ENCODE measurements at regions not wholly inside any gene's neighbourhood (a gene's known extent, or its start where the extent isn't known, plus 50 kb on each side); places are given as distances from the start of the nearest gene placed in this dataset.

GRCh38 chr5:174426388-174426787 lies 298.0 kb upstream of the MSX2 start:
- TF ChIP-seq, protein P1, sequence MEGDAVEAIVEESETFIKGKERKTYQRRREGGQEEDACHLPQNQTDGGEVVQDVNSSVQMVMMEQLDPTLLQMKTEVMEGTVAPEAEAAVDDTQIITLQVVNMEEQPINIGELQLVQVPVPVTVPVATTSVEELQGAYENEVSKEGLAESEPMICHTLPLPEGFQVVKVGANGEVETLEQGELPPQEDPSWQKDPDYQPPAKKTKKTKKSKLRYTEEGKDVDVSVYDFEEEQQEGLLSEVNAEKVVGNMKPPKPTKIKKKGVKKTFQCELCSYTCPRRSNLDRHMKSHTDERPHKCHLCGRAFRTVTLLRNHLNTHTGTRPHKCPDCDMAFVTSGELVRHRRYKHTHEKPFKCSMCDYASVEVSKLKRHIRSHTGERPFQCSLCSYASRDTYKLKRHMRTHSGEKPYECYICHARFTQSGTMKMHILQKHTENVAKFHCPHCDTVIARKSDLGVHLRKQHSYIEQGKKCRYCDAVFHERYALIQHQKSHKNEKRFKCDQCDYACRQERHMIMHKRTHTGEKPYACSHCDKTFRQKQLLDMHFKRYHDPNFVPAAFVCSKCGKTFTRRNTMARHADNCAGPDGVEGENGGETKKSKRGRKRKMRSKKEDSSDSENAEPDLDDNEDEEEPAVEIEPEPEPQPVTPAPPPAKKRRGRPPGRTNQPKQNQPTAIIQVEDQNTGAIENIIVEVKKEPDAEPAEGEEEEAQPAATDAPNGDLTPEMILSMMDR (IDR thresholded peaks at IDR 0.05; ENCODE audit: poor library complexity) = no peak
- TF ChIP-seq EZH2 (IDR thresholded peaks at IDR 0.05; ENCODE audit: borderline replicate concordance) = no peak
